Ascending aorta (tissue), 2 donors: ENCODE measurements at regions not wholly inside any gene's neighbourhood (a gene's known extent, or its start where the extent isn't known, plus 50 kb on each side); places are given as distances from the start of the nearest gene placed in this dataset.

Experiments
- DNase-seq, 2 donors: peaks; one replicate each; pipeline ENCODE4 v3.0.0-alpha.2; 2019; ENCODE audit warnings: low spot score in 2 of 2
- H3K27ac ChIP-seq, 2 donors: fragments of 200-600 bp; sonication (generic); one replicate each; pipeline ENCODE4 v1.5.1; 2016 to 2017; ENCODE audit warnings: mild to moderate bottlenecking in 1 of 2
- H3K27me3 ChIP-seq: fragments of 200-600 bp; sonication (generic); one replicate; pipeline ENCODE4 v1.5.1; 2017
- H3K36me3 ChIP-seq, 2 donors: fragments of 200-600 bp; sonication (generic); one replicate each; pipeline ENCODE4 v1.5.1; 2016
- H3K4me1 ChIP-seq, 2 donors: fragments of 200-600 bp; sonication (generic); one replicate each; pipeline ENCODE4 v1.5.1; 2016 to 2017; ENCODE audit warnings: mild to moderate bottlenecking in 1 of 2
- H3K4me3 ChIP-seq, 2 donors: fragments of 200-600 bp; sonication (generic); one replicate each; pipeline ENCODE4 v1.5.1; 2016 to 2017; ENCODE audit warnings: mild to moderate bottlenecking in 1 of 2
- H3K9me3 ChIP-seq, 2 donors: fragments of 200-600 bp; sonication (generic); one replicate each; pipeline ENCODE4 v1.5.1; 2016
- intact Hi-C: fragments of 100-400 bp; cut with DNase I; formaldehyde crosslinking; loops from one replicate; pipeline ENCODE4 v1.15.1; 2023
- TF ChIP-seq, protein P1 (sequence below), 3 experiments: fragments of 200-600 bp in 2 of 3; fragments of 450-650 bp in 1 of 3; sonication (generic) in 2 of 3; IDR thresholded peaks; one replicate each; pipeline ENCODE4 v1.5.1; 2016 to 2019; ENCODE audit warnings: antibody characterized with exemption in 3 of 3, mild to moderate bottlenecking in 1 of 3, moderate library complexity in 1 of 3

DNA sequence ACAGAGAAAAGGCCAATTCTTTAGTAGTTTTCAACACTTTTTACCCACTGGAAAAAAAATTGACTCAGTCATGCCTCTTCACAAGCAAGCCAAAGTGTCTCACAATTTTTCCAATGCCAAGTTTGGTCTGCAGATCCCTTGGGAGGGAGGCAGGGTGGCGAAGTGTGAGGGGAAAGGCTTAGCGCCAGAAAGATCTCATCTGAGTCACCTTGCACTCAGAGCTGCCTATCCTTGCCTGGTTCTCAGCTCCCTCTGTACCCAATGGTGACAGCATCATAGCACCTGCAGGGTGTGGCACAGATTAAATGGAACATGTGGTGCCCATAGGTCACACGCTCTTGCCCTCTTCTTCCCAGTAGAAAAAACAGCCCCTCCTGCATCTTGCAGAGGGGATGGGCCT lies 55.2 kb upstream of the GYPC start:
- Histone ChIP-seq H3K27ac (no peak overlapping the region), H3K27me3 (no peaks in the 10 kb centered on the region), H3K9me3 (peaks cover 10 to 19% of the 10 kb centered on the region in 2 donors), H3K4me1 (peaks cover 0 to 5% of the 10 kb centered on the region in 2 donors), H3K4me3 (no peak overlapping the region), H3K36me3 (no peaks in the 10 kb centered on the region)
- DNase-seq = no peak
- TF ChIP-seq, protein P1, sequence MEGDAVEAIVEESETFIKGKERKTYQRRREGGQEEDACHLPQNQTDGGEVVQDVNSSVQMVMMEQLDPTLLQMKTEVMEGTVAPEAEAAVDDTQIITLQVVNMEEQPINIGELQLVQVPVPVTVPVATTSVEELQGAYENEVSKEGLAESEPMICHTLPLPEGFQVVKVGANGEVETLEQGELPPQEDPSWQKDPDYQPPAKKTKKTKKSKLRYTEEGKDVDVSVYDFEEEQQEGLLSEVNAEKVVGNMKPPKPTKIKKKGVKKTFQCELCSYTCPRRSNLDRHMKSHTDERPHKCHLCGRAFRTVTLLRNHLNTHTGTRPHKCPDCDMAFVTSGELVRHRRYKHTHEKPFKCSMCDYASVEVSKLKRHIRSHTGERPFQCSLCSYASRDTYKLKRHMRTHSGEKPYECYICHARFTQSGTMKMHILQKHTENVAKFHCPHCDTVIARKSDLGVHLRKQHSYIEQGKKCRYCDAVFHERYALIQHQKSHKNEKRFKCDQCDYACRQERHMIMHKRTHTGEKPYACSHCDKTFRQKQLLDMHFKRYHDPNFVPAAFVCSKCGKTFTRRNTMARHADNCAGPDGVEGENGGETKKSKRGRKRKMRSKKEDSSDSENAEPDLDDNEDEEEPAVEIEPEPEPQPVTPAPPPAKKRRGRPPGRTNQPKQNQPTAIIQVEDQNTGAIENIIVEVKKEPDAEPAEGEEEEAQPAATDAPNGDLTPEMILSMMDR (IDR thresholded peaks at IDR 0.05) = no peak
- intact Hi-C loops = loop anchor here (5.0 kb wide), 1 partner anchor 57 kb away; the partner anchor contains the start of gene GYPC

DNA sequence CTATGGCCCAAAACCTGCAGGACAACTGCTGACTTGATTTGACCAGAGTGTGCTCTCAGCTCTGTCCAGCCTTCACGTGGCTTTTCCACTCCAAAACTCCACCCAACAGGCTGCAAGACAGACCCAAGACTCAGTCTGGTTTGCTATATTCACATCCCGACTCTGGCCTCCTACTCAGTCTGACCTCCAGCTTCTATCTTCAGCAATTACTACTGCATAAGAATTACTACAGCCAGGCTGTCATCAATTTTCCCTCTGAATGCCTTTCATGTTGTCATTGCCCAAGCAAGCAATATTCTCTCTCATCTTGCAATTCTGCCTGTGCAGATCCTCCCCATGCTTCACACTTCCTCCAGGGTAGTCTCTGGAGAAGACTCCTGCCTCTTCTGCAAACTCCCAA lies 53.6 kb upstream of the GYPC start:
- Histone ChIP-seq H3K27me3 (no peaks in the 10 kb centered on the region), H3K4me1 (peaks cover 0 to 5% of the 10 kb centered on the region in 2 donors), H3K27ac (no peak overlapping the region), H3K9me3 (peaks cover 11 to 19% of the 10 kb centered on the region in 2 donors), H3K36me3 (no peaks in the 10 kb centered on the region), H3K4me3 (no peak overlapping the region)
- TF ChIP-seq, protein P1 (IDR thresholded peaks at IDR 0.05) = no peak
- intact Hi-C loops = loop anchor here (5.0 kb wide), 1 partner anchor 55 kb away; the partner anchor contains the start of gene GYPC
- no peak for DNase-seq
